HepG2 (cell line): ENCODE measurements at regions not wholly inside any gene's neighbourhood (a gene's known extent, or its start where the extent isn't known, plus 50 kb on each side); places are given as distances from the start of the nearest gene placed in this dataset.
A peak's percentile ranks its signal among the peaks of the same experiment; 100 is the strongest.

Source experiments
- ATAC-seq: fragments of 200-7000 bp; cut with Tn5 transposase; 3 replicates; pipeline ENCODE4 v1.9.1; 2020; ENCODE audit warnings: mild to moderate bottlenecking, moderate library complexity
- BruUV-seq: library from RNA; stranded (reverse); fragments of 400-500 nt; replicated peaks from 2 replicates; lab custom pipeline; 2021; lab: Mats Ljungman, UMichigan
- CTCF ChIA-PET: fragments of 300-600 bp; formaldehyde crosslinking; extraction: SDS; loops from one replicate; lab custom pipeline; 2021; ENCODE audit warnings: low total read pairs, inconsistent platforms, low intra/inter-chr PET ratio; lab: Yijun Ruan, JAX
- POLR2A ChIA-PET: fragments of 350-600 bp; sonication (Branson Sonifier 250); formaldehyde crosslinking; loops from one replicate; lab custom pipeline; 2020; ENCODE audit warnings: antibody characterized with exemption, inconsistent platforms; lab: Yijun Ruan, JAX
- DNase-seq: peaks from one replicate; pipeline ENCODE4 v3.0.0-alpha.2; 2015; ENCODE audit warnings: low spot score
- FAIRE-seq: peaks from 3 replicates; lab custom pipeline; 2011; peaks lifted over from hg19 to GRCh38; lab: Jason Lieb, UNC
- H2AFZ ChIP-seq: one replicate; pipeline ENCODE4 v1.6.1; 2011; ENCODE audit warnings: low read length, inconsistent platforms
- H3K27ac ChIP-seq: fragments of 300-600 bp; 3 replicates; pipeline ENCODE4 v1.8.0; 2011; ENCODE audit warnings: mixed run types, mild to moderate bottlenecking, mixed read lengths, low read length, inconsistent platforms; ENCODE audit not compliant: insufficient read depth; ENCODE audit errors: extremely low read length
- H3K27me3 ChIP-seq, 2 experiments: fragments of 200-600 bp in 1 of 2; 2 replicates in 1 of 2; 3 replicates in 1 of 2; pipeline versions ENCODE4 v1.6.0 to v1.8.0; 2011; ENCODE audit warnings: low read length in 2 of 2, mild to moderate bottlenecking in 2 of 2, moderate library complexity in 2 of 2, inconsistent platforms in 1 of 2; ENCODE audit not compliant: insufficient read depth in 2 of 2, control insufficient read depth in 1 of 2
- H3K36me3 ChIP-seq, 2 experiments: fragments of 200-600 bp in 1 of 2; replicated peaks in 1 of 2; 2 replicates in 1 of 2; 3 replicates in 1 of 2; pipeline versions ENCODE4 v1.5.1 to v1.8.0; 2011; ENCODE audit warnings: low read length in 2 of 2, inconsistent platforms in 1 of 2; ENCODE audit not compliant: insufficient read depth in 2 of 2, control insufficient read depth in 1 of 2
- H3K4me1 ChIP-seq: 2 replicates; pipeline ENCODE4 v1.5.1; 2012; ENCODE audit warnings: low read length, inconsistent platforms; ENCODE audit not compliant: insufficient read depth
- H3K4me2 ChIP-seq: 2 replicates; pipeline ENCODE4 v1.6.0; 2011; ENCODE audit warnings: low read depth, low read length, inconsistent platforms
- H3K4me3 ChIP-seq, 3 experiments: fragments of 200-600 bp in 1 of 3; sonication (generic), shearing (Covaris generic) in 1 of 3; replicated peaks in 1 of 3; 2 replicates each; pipeline ENCODE4 v1.5.1; 2011 to 2016; ENCODE audit warnings: low read length in 3 of 3, inconsistent platforms in 2 of 3, low read depth in 2 of 3, mild to moderate bottlenecking in 2 of 3, control low read depth in 1 of 3, mixed read lengths in 1 of 3; ENCODE audit not compliant: insufficient read depth in 1 of 3
- H3K79me2 ChIP-seq: one replicate; pipeline ENCODE4 v1.6.1; 2011; ENCODE audit warnings: low read length, inconsistent platforms; ENCODE audit not compliant: insufficient read depth
- H3K9ac ChIP-seq: 2 replicates; pipeline ENCODE4 v1.6.0; 2011; ENCODE audit warnings: mild to moderate bottlenecking, low read depth, low read length, inconsistent platforms; ENCODE audit not compliant: insufficient read depth
- H3K9me3 ChIP-seq: 2 replicates; pipeline ENCODE4 v1.5.1; 2012; ENCODE audit warnings: mild to moderate bottlenecking, low read length
- H4K20me1 ChIP-seq: 2 replicates; pipeline ENCODE4 v1.6.0; 2011; ENCODE audit warnings: inconsistent platforms, mild to moderate bottlenecking, low read length, moderate library complexity; ENCODE audit not compliant: insufficient read depth
- CEBPB ChIP-seq: IDR thresholded peaks from 2 replicates; pipeline ENCODE4 v1.6.1; 2011; ENCODE audit warnings: low read depth, low read length, improper control_type of control experiment, borderline replicate concordance
- DMTF1 ChIP-seq: sonication (generic); formaldehyde crosslinking; IDR thresholded peaks from 2 replicates; pipeline ENCODE4 v1.4.0; 2020; ENCODE audit warnings: mild to moderate bottlenecking, missing genetic modification reagents
- FOXA1 ChIP-seq, 2 experiments: fragments of 450-650 bp in 1 of 2; sonication (generic) in 1 of 2; formaldehyde crosslinking in 1 of 2; IDR thresholded peaks; 2 replicates each; pipeline versions ENCODE4 v1.4.0 to v1.6.1; 2016 to 2020; ENCODE audit warnings: missing genetic modification reagents in 1 of 2
- NFKB2 ChIP-seq: sonication (generic); formaldehyde crosslinking; IDR thresholded peaks from 2 replicates; pipeline ENCODE4 v1.4.0; 2020; ENCODE audit warnings: missing genetic modification reagents, borderline replicate concordance
- ZNF275 ChIP-seq: sonication (generic); formaldehyde crosslinking; IDR thresholded peaks from 2 replicates; pipeline ENCODE4 v1.8.0; 2022; ENCODE audit warnings: missing genetic modification reagents, mild to moderate bottlenecking, inconsistent platforms, borderline replicate concordance
- WGBS: methylation state at CpG from one replicate; pipeline ENCODE4 v1.1.6; 2017; ENCODE audit warnings: low lambda C conversion rate; 5-methylcytosine and 5-hydroxymethylcytosine counted together
- in situ Hi-C: cut with HindIII; loops from 2 replicates; pipeline ENCODE4 v1.10.0; 2017; ENCODE audit warnings: low pct_unique_long_range_greater_than_20kb; ENCODE audit not compliant: extremely low pct_ligation_motif_present
- intact Hi-C: fragments of 100-400 bp; cut with micrococcal nuclease; formaldehyde crosslinking; loops from one replicate; pipeline ENCODE4 v1.10.0; 2022; ENCODE audit not compliant: unreplicated experiment
- TF ChIP-seq, protein P1 (sequence below): sonication (generic); formaldehyde crosslinking; IDR thresholded peaks from 2 replicates; pipeline ENCODE4 v1.5.1; 2020; ENCODE audit warnings: mild to moderate bottlenecking, moderate library complexity, missing genetic modification reagents

DNA sequence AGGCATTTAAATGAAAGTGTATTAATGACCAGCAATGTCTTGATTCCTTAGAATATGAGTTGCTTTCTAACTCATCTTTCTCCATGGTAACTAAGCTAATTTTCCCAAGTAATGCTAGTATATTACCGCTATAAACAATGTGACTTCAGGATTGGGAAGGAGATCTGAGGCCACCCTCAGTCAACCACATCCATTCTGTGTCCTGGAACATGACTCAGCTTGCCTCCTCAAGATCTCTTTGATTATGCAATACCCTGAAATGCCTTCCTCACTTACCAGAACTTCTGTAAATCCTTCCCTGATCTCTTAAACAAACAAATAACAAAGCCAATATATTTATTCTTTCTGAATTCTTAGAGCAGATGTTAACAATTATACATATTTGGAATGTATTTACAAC, 1495.5 kb downstream of the PCDH18 start:
- no TSS peak for BruUV-seq
- no peaks in the 10 kb centered on the region for H3K9me3 ChIP-seq
- no peak for DNase-seq
- H3K36me3 ChIP-seq = no peaks in the 10 kb centered on the region
- intact Hi-C loops (no loop called here), in situ Hi-C loops (no loop called here)
- no peak overlapping the region for H3K4me2 ChIP-seq
- no peak overlapping the region for H3K9ac ChIP-seq
- no peak for ATAC-seq
- CTCF ChIA-PET = no interaction called here
- TF ChIP-seq FOXA1 (IDR thresholded peaks at IDR 0.05) (no peak), FOXA1 (CRISPR knock-in tag; IDR thresholded peaks at IDR 0.05) (no peak), CEBPB (peak; percentile 64)
- no peak overlapping the region for H2AFZ ChIP-seq
- no peak for FAIRE-seq
- no peaks in the 10 kb centered on the region for H3K4me1 ChIP-seq
- no peaks in the 10 kb centered on the region for H3K79me2 ChIP-seq
- WGBS = 35% methylated on average over 1 of the region's 1 CpG
- H3K27ac ChIP-seq = no peak overlapping the region
- H3K27me3 ChIP-seq = no peaks in the 10 kb centered on the region; a peak in 1 of 5 replicates
- H3K4me3 ChIP-seq = no peak overlapping the region
- POLR2A ChIA-PET = no interaction called here
- no peaks in the 10 kb centered on the region for H4K20me1 ChIP-seq

- ChIA-PET POLR2A (no interaction called here), CTCF (no interaction called here)
- TF ChIP-seq ZNF275 (no peak), NFKB2 (no peak), DMTF1 (no peak)
- TF ChIP-seq, protein P1, sequence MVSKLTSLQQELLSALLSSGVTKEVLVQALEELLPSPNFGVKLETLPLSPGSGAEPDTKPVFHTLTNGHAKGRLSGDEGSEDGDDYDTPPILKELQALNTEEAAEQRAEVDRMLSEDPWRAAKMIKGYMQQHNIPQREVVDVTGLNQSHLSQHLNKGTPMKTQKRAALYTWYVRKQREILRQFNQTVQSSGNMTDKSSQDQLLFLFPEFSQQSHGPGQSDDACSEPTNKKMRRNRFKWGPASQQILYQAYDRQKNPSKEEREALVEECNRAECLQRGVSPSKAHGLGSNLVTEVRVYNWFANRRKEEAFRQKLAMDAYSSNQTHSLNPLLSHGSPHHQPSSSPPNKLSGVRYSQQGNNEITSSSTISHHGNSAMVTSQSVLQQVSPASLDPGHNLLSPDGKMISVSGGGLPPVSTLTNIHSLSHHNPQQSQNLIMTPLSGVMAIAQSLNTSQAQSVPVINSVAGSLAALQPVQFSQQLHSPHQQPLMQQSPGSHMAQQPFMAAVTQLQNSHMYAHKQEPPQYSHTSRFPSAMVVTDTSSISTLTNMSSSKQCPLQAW (CRISPR knock-in tag) = no peak
- Histone ChIP-seq H4K20me1 (no peaks in the 10 kb centered on the region), H3K27me3 (no peaks in the 10 kb centered on the region; a peak in 1 of 5 replicates), H3K4me2 (no peak overlapping the region), H3K79me2 (no peaks in the 10 kb centered on the region), H3K36me3 (no peaks in the 10 kb centered on the region), H3K4me3 (no peak overlapping the region), H3K4me1 (no peaks in the 10 kb centered on the region), H2AFZ (no peak overlapping the region), H3K27ac (no peak overlapping the region), H3K9ac (no peak overlapping the region), H3K9me3 (no peaks in the 10 kb centered on the region)
- intact Hi-C loops (no loop called here), in situ Hi-C loops (no loop called here)
- BruUV-seq = no TSS peak
- WGBS = 0% methylated on average over 1 of the region's 1 CpG
- DNase-seq (no peak), FAIRE-seq (no peak), ATAC-seq (no peak)
Observed at GRCh38 chr4:136032391-136032790, 1499.9 kb downstream of the PCDH18 start.
